Fibroblast of mammary gland (primary cell): ENCODE measurements at regions not wholly inside any gene's neighbourhood (a gene's known extent, or its start where the extent isn't known, plus 50 kb on each side); places are given as distances from the start of the nearest gene placed in this dataset.

ENCODE experiments used
- DNase-seq: peaks from one replicate; pipeline ENCODE4 v3.0.0-alpha.2; 2010; ENCODE audit warnings: low read depth
- H3K4me3 ChIP-seq: 2 replicates; pipeline ENCODE4 v1.5.1; 2011; ENCODE audit warnings: low read depth, mild to moderate bottlenecking, low read length, moderate library complexity; ENCODE audit not compliant: control insufficient read depth
- CTCF ChIP-seq: conservative IDR thresholded peaks from 2 replicates; pipeline ENCODE4 v1.5.1; 2011; ENCODE audit warnings: low read depth, low read length, inconsistent platforms; ENCODE audit not compliant: control insufficient read depth, insufficient read depth

DNA sequence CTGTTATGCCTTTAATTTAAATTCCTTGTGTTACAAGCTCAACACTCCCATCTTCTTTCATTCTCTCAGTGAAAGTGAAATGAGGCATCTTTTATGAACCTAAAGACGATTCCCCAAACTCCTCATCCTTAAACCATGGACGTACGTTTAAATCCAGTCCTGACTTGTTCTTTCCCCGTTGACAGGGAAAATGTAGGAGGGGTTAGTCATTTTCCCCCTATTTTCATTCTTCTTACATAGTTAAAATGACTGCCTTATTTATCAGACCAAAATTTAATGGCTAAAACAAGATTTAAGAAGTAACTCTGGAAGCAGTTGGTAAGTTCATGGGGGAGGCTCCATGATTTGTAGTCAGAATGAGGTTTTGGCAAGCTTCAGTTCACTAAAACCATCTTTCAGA, 134.9 kb downstream of the KCNA5 start:
- TF ChIP-seq CTCF = no peak
- H3K4me3 ChIP-seq = no peak overlapping the region
- DNase-seq = no peak

GRCh38 chr12:5180496-5180895, 136.8 kb downstream of the KCNA5 start:
- H3K4me3 ChIP-seq = no peak overlapping the region
- TF ChIP-seq CTCF = no peak
- no peak for DNase-seq

DNA sequence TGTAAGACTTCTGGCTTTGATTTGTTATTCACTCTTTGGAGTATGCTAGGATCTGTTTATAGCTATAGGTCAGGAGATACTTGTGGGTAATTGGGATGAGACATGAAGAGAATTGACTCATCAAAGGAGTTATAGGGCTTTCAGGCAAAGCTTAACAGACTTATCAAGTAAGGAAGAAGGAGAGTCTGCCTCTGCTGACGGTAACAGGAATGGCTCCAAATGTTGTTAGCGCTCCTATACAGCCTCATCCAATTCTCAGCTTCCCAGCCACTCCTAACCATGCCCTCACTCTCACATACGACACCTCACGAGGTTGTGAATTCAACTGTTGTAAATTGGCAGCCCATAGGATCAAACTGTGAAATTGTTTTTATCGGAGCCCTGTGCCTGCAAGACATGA, 140.5 kb downstream of the KCNA5 start:
- H3K4me3 ChIP-seq = no peak overlapping the region

DNA sequence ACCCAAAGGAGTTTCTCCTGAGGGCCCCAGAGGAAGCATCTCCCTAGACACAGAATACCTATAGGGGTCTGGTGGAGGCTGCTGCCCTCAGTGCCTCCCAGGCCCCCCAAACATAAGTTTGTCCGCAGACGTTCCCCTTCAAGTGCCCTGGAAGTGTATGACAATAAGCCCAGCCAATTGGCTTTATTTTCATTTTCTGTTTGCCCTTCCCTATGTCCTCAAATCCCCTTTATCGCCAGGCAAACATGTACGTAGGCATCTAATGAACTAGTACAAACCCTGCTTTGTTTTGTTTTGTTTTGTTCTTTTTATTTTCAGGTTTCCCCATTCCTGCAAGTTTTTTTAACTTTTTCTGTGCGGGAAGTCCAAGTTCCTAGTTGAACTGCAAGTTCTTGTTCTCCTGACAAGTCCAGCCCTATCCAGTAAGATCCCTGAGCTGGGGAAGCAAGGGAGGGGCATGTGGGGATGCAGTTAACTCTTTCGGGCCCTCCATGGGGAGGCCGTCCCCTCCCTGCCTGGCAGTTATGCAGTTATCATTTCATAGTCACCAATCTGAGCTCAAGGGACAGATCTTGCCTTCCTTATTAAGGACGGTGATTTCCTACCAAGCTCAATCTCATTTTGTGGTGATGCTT, 141.9 kb downstream of the KCNA5 start:
- no peak for DNase-seq
- no peak for TF ChIP-seq CTCF
- H3K4me3 ChIP-seq = no peak overlapping the region

More for the DNA sequence above, 140.5 kb downstream of the KCNA5 start:
- no peak for TF ChIP-seq CTCF
- no peak for DNase-seq

GRCh38 chr12:5186715-5187114, 143.0 kb downstream of the KCNA5 start:
- no peak overlapping the region for H3K4me3 ChIP-seq
- no peak for TF ChIP-seq CTCF
- DNase-seq = no peak

GRCh38 chr12:5187136-5187535, 143.5 kb downstream of the KCNA5 start:
- no peak for TF ChIP-seq CTCF
- no peak overlapping the region for H3K4me3 ChIP-seq
- no peak for DNase-seq

GRCh38 chr12:5188472-5188871, 144.8 kb downstream of the KCNA5 start:
- no peak for TF ChIP-seq CTCF
- H3K4me3 ChIP-seq = no peak overlapping the region
- no peak for DNase-seq
